ELF-1 (cell line): ENCODE measurements at regions not wholly inside any gene's neighbourhood (a gene's known extent, or its start where the extent isn't known, plus 50 kb on each side); places are given as distances from the start of the nearest gene placed in this dataset.

Experiments used
- DNase-seq: peaks from one replicate; pipeline ENCODE4 v3.0.0-alpha.2; 2016; ENCODE audit warnings: low read depth, low spot score

- DNase-seq: no peak
These were observed 600.5 kb upstream of the SYT4 start for GRCh38 chr18:43877616-43878321.

GRCh38 chr18:43879415-43879814, 602.1 kb upstream of the SYT4 start:
- DNase-seq: no peak

GRCh38 chr18:43882358-43883055, 605.2 kb upstream of the SYT4 start:
- DNase-seq: no peak

- DNase-seq: no peak
These were observed 606.6 kb upstream of the SYT4 start for GRCh38 chr18:43883886-43884285.

GRCh38 chr18:43886341-43886740, 609.1 kb upstream of the SYT4 start:
- no peak for DNase-seq

GRCh38 chr18:43887491-43887890, 610.2 kb upstream of the SYT4 start:
- DNase-seq: no peak

GRCh38 chr18:43888598-43888997, 611.3 kb upstream of the SYT4 start:
- no peak for DNase-seq

GRCh38 chr18:43893001-43893637, 615.8 kb upstream of the SYT4 start:
- no peak for DNase-seq

GRCh38 chr18:43904209-43904837, 627.0 kb upstream of the SYT4 start:
- DNase-seq: no peak

- DNase-seq: no peak
These were observed 636.7 kb upstream of the SYT4 start for GRCh38 chr18:43914018-43914417.

- no peak for DNase-seq
These were observed 639.7 kb upstream of the SYT4 start for GRCh38 chr18:43916984-43917383.

- no peak for DNase-seq
These were observed 640.2 kb upstream of the SYT4 start for GRCh38 chr18:43917520-43917919.

GRCh38 chr18:43919551-43919950, 642.3 kb upstream of the SYT4 start:
- no peak for DNase-seq

GRCh38 chr18:43931439-43931838, 654.1 kb upstream of the SYT4 start:
- DNase-seq: no peak

GRCh38 chr18:43932140-43932539, 654.9 kb upstream of the SYT4 start:
- no peak for DNase-seq

- no peak for DNase-seq
These were observed 655.9 kb upstream of the SYT4 start for GRCh38 chr18:43933177-43933576.

GRCh38 chr18:43934322-43934721, 657.0 kb upstream of the SYT4 start:
- no peak for DNase-seq

- no peak for DNase-seq
These were observed 657.6 kb upstream of the SYT4 start for GRCh38 chr18:43934781-43935471.

GRCh38 chr18:43936176-43936575, 658.9 kb upstream of the SYT4 start:
- no peak for DNase-seq

GRCh38 chr18:43949291-43949690, 672.0 kb upstream of the SYT4 start:
- DNase-seq: no peak

- no peak for DNase-seq
These were observed 672.8 kb upstream of the SYT4 start for GRCh38 chr18:43950062-43950461.

GRCh38 chr18:43952398-43952797, 675.1 kb upstream of the SYT4 start:
- no peak for DNase-seq
